H1 (cell line): ENCODE measurements at regions not wholly inside any gene's neighbourhood (a gene's known extent, or its start where the extent isn't known, plus 50 kb on each side); places are given as distances from the start of the nearest gene placed in this dataset.

Experiments
- CTCF ChIA-PET: fragments of 300-600 bp; sonication (Branson Sonifier 250); formaldehyde crosslinking; loops from one replicate; lab custom pipeline; 2021; ENCODE audit not compliant: partially characterized antibody; lab: Charles Lee
- POLR2A ChIA-PET: fragments of 300-600 bp; sonication (Branson Sonifier 250); formaldehyde crosslinking; loops from one replicate; lab custom pipeline; 2021; ENCODE audit warnings: inconsistent platforms; ENCODE audit not compliant: partially characterized antibody; lab: Charles Lee
- DNase-seq, 2 experiments: peaks; one replicate each; pipeline versions ENCODE4 v3.0.0 to v3.0.0-alpha.2; 2010 to 2022; ENCODE audit warnings: low spot score in 2 of 2, low read depth in 1 of 2, mixed read lengths in 1 of 2
- FAIRE-seq: peaks from 2 replicates; lab custom pipeline; 2011; peaks lifted over from hg19 to GRCh38; lab: Jason Lieb, UNC
- H2AFZ ChIP-seq: 2 replicates; pipeline ENCODE4 v1.8.1; 2012; ENCODE audit warnings: low read length, inconsistent platforms
- H2AK5ac ChIP-seq: 2 replicates; pipeline ENCODE4 v1.6.1; 2013; ENCODE audit warnings: low read depth, low read length
- H2BK120ac ChIP-seq: replicated peaks from 2 replicates; pipeline ENCODE3; 2013; ENCODE audit warnings: low read depth, low read length, inconsistent platforms
- H2BK12ac ChIP-seq: 2 replicates; pipeline ENCODE4 v1.6.1; 2013; ENCODE audit warnings: low read depth, low read length
- H2BK15ac ChIP-seq: 2 replicates; pipeline ENCODE4 v1.6.1; 2013; ENCODE audit warnings: low read length
- H2BK20ac ChIP-seq: 2 replicates; pipeline ENCODE4 v1.6.1; 2013; ENCODE audit warnings: low read length
- H2BK5ac ChIP-seq: 2 replicates; pipeline ENCODE4 v1.6.1; 2013; ENCODE audit warnings: low read depth, low read length
- H3K14ac ChIP-seq: 2 replicates; pipeline ENCODE4 v1.6.1; 2013; ENCODE audit warnings: inconsistent platforms; ENCODE audit not compliant: insufficient read length
- H3K18ac ChIP-seq: 2 replicates; pipeline ENCODE4 v1.6.1; 2013; ENCODE audit warnings: low read length; ENCODE audit errors: extremely low read depth
- H3K23ac ChIP-seq: 2 replicates; pipeline ENCODE4 v1.6.1; 2013; ENCODE audit warnings: inconsistent platforms; ENCODE audit not compliant: insufficient read length
- H3K23me2 ChIP-seq: 2 replicates; pipeline ENCODE4 v1.6.1; 2013; ENCODE audit warnings: low read depth, low read length
- H3K27ac ChIP-seq: 2 replicates; pipeline ENCODE4 v1.6.1; 2011; ENCODE audit warnings: low read depth, low read length, inconsistent platforms
- H3K27me3 ChIP-seq, 4 experiments: replicated peaks in 1 of 4; 1 replicate in 1 of 4; 2 replicates in 3 of 4; pipeline versions ENCODE4 v1.6.1 to v1.8.1; 2011 to 2013; ENCODE audit warnings: low read length in 3 of 4, mild to moderate bottlenecking in 3 of 4, inconsistent platforms in 2 of 4, mixed read lengths in 2 of 4, moderate library complexity in 1 of 4; ENCODE audit not compliant: control insufficient read depth in 3 of 4, insufficient read depth in 3 of 4; ENCODE audit errors: extremely low read depth in 1 of 4
- H3K36me3 ChIP-seq, 4 experiments: 2 replicates each; pipeline versions ENCODE4 v1.6.1 to v1.8.1; 2011 to 2013; ENCODE audit warnings: mild to moderate bottlenecking in 4 of 4, low read length in 3 of 4, moderate library complexity in 2 of 4, control low read depth in 1 of 4, inconsistent platforms in 1 of 4; ENCODE audit not compliant: insufficient read depth in 4 of 4, control insufficient read depth in 2 of 4
- H3K4ac ChIP-seq: replicated peaks from 2 replicates; pipeline ENCODE3; 2013; ENCODE audit warnings: low read length, low read depth, mixed read lengths, inconsistent platforms; ENCODE audit not compliant: insufficient read length
- H3K4me1 ChIP-seq, 4 experiments: replicated peaks in 1 of 4; 1 replicate in 1 of 4; 2 replicates in 3 of 4; pipeline versions ENCODE4 v1.6.1 to v1.8.1; 2011 to 2013; ENCODE audit warnings: low read length in 3 of 4, inconsistent platforms in 2 of 4, mixed read lengths in 1 of 4; ENCODE audit not compliant: insufficient read depth in 4 of 4, control insufficient read depth in 3 of 4
- H3K4me2 ChIP-seq, 2 experiments: 2 replicates each; pipeline versions ENCODE4 v1.6.1 to v1.8.1; 2011 to 2013; ENCODE audit warnings: low read depth in 2 of 2, low read length in 2 of 2, control low read depth in 1 of 2, inconsistent platforms in 1 of 2, mild to moderate bottlenecking in 1 of 2; ENCODE audit not compliant: insufficient read depth in 1 of 2
- H3K4me3 ChIP-seq, 4 experiments: fragments of 200-600, 300-600 bp in 1 of 4; sonication (generic), shearing (Covaris generic), sonication (Bioruptor Twin) in 1 of 4; 2 replicates each; pipeline versions ENCODE4 v1.5.1 to v1.8.1; 2011 to 2016; ENCODE audit warnings: low read length in 4 of 4, low read depth in 3 of 4, control low read depth in 2 of 4, inconsistent platforms in 2 of 4, mild to moderate bottlenecking in 2 of 4, mixed read lengths in 1 of 4, moderate library complexity in 1 of 4; ENCODE audit not compliant: insufficient read depth in 2 of 4; ENCODE audit errors: extremely low read depth in 1 of 4
- H3K56ac ChIP-seq: replicated peaks from 2 replicates; pipeline ENCODE3; 2013; ENCODE audit warnings: low read depth, mild to moderate bottlenecking, mixed read lengths, low read length, inconsistent platforms; ENCODE audit not compliant: insufficient read length
- H3K79me1 ChIP-seq: 2 replicates; pipeline ENCODE4 v1.6.1; 2013; ENCODE audit warnings: low read depth, low read length, control low read depth
- H3K79me2 ChIP-seq, 2 experiments: 2 replicates each; pipeline versions ENCODE4 v1.6.1 to v1.8.1; 2012 to 2013; ENCODE audit warnings: low read length in 2 of 2, mild to moderate bottlenecking in 2 of 2, inconsistent platforms in 1 of 2; ENCODE audit not compliant: insufficient read depth in 2 of 2, control insufficient read depth in 1 of 2
- H3K9ac ChIP-seq, 4 experiments: replicated peaks in 1 of 4; 1 replicate in 1 of 4; 2 replicates in 3 of 4; pipeline versions ENCODE4 v1.6.1 to v1.8.1; 2011 to 2013; ENCODE audit warnings: low read depth in 3 of 4, low read length in 3 of 4, control low read depth in 2 of 4, mild to moderate bottlenecking in 2 of 4, moderate library complexity in 2 of 4, inconsistent platforms in 1 of 4; ENCODE audit errors: extremely low read depth in 1 of 4
- H3K9me3 ChIP-seq, 2 experiments: 2 replicates each; pipeline versions ENCODE4 v1.6.1 to v1.8.1; 2012 to 2013; ENCODE audit warnings: mild to moderate bottlenecking in 2 of 2, moderate library complexity in 2 of 2, control low read depth in 1 of 2, inconsistent platforms in 1 of 2, low read depth in 1 of 2, low read length in 1 of 2, mixed read lengths in 1 of 2; ENCODE audit not compliant: insufficient read depth in 2 of 2
- H4K20me1 ChIP-seq, 2 experiments: replicated peaks in 1 of 2; 2 replicates each; pipeline versions ENCODE3 to v1.8.1; 2011 to 2013; ENCODE audit warnings: inconsistent platforms in 2 of 2, low read length in 2 of 2, mild to moderate bottlenecking in 1 of 2; ENCODE audit not compliant: insufficient read depth in 2 of 2, control insufficient read depth in 1 of 2
- H4K5ac ChIP-seq: 2 replicates; pipeline ENCODE4 v1.6.1; 2013; ENCODE audit warnings: low read length, low read depth, mixed read lengths, inconsistent platforms; ENCODE audit not compliant: insufficient read length
- H4K8ac ChIP-seq: 2 replicates; pipeline ENCODE4 v1.8.0; 2013; ENCODE audit warnings: mild to moderate bottlenecking, moderate library complexity, low read length, inconsistent platforms; ENCODE audit not compliant: insufficient read depth; ENCODE audit errors: extremely low read depth
- H4K91ac ChIP-seq: replicated peaks from 2 replicates; pipeline ENCODE3; 2013; ENCODE audit warnings: low read length, mixed read lengths, inconsistent platforms; ENCODE audit not compliant: insufficient read length
- CBX8 ChIP-seq: fragments of 300-800, 300-1000 bp; sonication (generic); IDR thresholded peaks from 2 replicates; pipeline ENCODE4 v1.7.1; 2016; ENCODE audit warnings: low read depth, low read length, borderline replicate concordance
- CTCF ChIP-seq, 3 experiments: IDR thresholded peaks; 1 replicate in 2 of 3; 2 replicates in 1 of 3; pipeline versions ENCODE4 v1.5.1 to v1.6.1; 2011; ENCODE audit warnings: low read length in 3 of 3, mild to moderate bottlenecking in 3 of 3, inconsistent platforms in 2 of 3, low read depth in 1 of 3, moderate library complexity in 1 of 3; ENCODE audit not compliant: insufficient read depth in 1 of 3; ENCODE audit errors: control extremely low read depth in 1 of 3
- EZH2 ChIP-seq: fragments of 200-600 bp; sonication (generic); IDR thresholded peaks from 2 replicates; pipeline ENCODE4 v1.7.1; 2012; ENCODE audit warnings: low read depth, mild to moderate bottlenecking, moderate library complexity, low read length, inconsistent platforms; ENCODE audit not compliant: severe bottlenecking
- HDAC6 ChIP-seq: IDR thresholded peaks from one replicate; pipeline ENCODE4 v1.7.1; 2012; ENCODE audit warnings: low read depth, mild to moderate bottlenecking, inconsistent platforms, low read length, moderate library complexity
- JUN ChIP-seq: IDR thresholded peaks from 2 replicates; pipeline ENCODE4 v1.6.1; 2011; ENCODE audit warnings: low read depth, mild to moderate bottlenecking, improper control_type of control experiment, low read length
- POLR2A ChIP-seq, 2 experiments: IDR thresholded peaks; 1 replicate in 1 of 2; 2 replicates in 1 of 2; pipeline ENCODE4 v1.6.1; 2011; ENCODE audit warnings: low read depth in 2 of 2, low read length in 2 of 2, mild to moderate bottlenecking in 2 of 2; ENCODE audit errors: control extremely low read depth in 1 of 2
- RAD21 ChIP-seq, 2 experiments: IDR thresholded peaks in 1 of 2; conservative IDR thresholded peaks in 1 of 2; 2 replicates each; pipeline ENCODE4 v1.6.1; 2011; ENCODE audit warnings: low read depth in 2 of 2, low read length in 2 of 2, improper control_type of control experiment in 1 of 2, inconsistent platforms in 1 of 2, mild to moderate bottlenecking in 1 of 2, moderate library complexity in 1 of 2
- RBBP5 ChIP-seq: IDR thresholded peaks from 2 replicates; pipeline ENCODE4 v1.7.1; 2012; ENCODE audit warnings: low read depth, mild to moderate bottlenecking, inconsistent platforms, low read length, moderate library complexity, borderline replicate concordance
- SIRT6 ChIP-seq: IDR thresholded peaks from one replicate; pipeline ENCODE4 v1.7.1; 2012; ENCODE audit warnings: low read length, inconsistent platforms
- USF2 ChIP-seq: IDR thresholded peaks from 2 replicates; pipeline ENCODE4 v1.6.1; 2011; ENCODE audit warnings: low read length, improper control_type of control experiment
- WGBS, 2 experiments: shearing (Covaris generic) in 1 of 2; methylation state at CpG; one replicate each; pipeline versions ENCODE4 v1.1.6 to v1.1.7; 2013 to 2015; ENCODE audit warnings: low lambda C conversion rate in 2 of 2, mixed read lengths in 2 of 2, inconsistent platforms in 1 of 2, low coverage in 1 of 2, missing lambda C conversion rate in 1 of 2; ENCODE audit not compliant: insufficient replicate concordance in 2 of 2, insufficient coverage in 1 of 2, insufficient read length in 1 of 2; ENCODE audit errors: extremely low coverage in 1 of 2, missing lambda C conversion rate in 1 of 2; 5-methylcytosine and 5-hydroxymethylcytosine counted together

GRCh38 chr22:49568751-49569285, 258.9 kb downstream of the BRD1 start:
- H4K8ac ChIP-seq = no peak overlapping the region
- H3K36me3 ChIP-seq = no peaks in the 10 kb centered on the region
- H3K23me2 ChIP-seq = peaks cover 4% of the 10 kb centered on the region; the same call in 1 of the 2 replicates
- H3K9me3 ChIP-seq = no peaks in the 10 kb centered on the region
- ChIA-PET POLR2A (no interaction called here), CTCF (interaction anchor here (0.7 to 1.1 kb wide), 3 partner anchors 21 to 323 kb away, joined by 3 read pairs; no protein-coding TSS in a partner anchor)
- H3K23ac ChIP-seq = no peak overlapping the region
- H3K56ac ChIP-seq = no peak overlapping the region
- no peak overlapping the region for H2BK15ac ChIP-seq
- no peak overlapping the region for H2BK20ac ChIP-seq
- 84% methylated on average over 14 of the region's 14 CpGs; no CpG with 5 or more reads in 1 of the 2 experiments for WGBS, 2 experiments
- no peak overlapping the region for H2AFZ ChIP-seq
- H3K4me1 ChIP-seq = no peaks in the 10 kb centered on the region
- no peak overlapping the region for H3K14ac ChIP-seq
- no peak overlapping the region for H2AK5ac ChIP-seq
- H3K27me3 ChIP-seq = no peaks in the 10 kb centered on the region
- no peak overlapping the region for H3K4me3 ChIP-seq
- H3K79me2 ChIP-seq = no peaks in the 10 kb centered on the region
- no peak overlapping the region for H3K4ac ChIP-seq
- H4K91ac ChIP-seq = no peak overlapping the region
- peak in 1 of 2 experiments; percentile 48 for DNase-seq
- TF ChIP-seq SIRT6 = no peak
- no peak for TF ChIP-seq CBX8
- TF ChIP-seq USF2 = no peak
- no peak for TF ChIP-seq POLR2A (IDR thresholded peaks at IDR 0.05; ENCODE audit: control extremely low read depth in 1 of 2, low read depth in 2 of 2, low read length in 2 of 2)
- no peak for TF ChIP-seq RBBP5
- TF ChIP-seq HDAC6 = no peak
- TF ChIP-seq RAD21 (IDR thresholded peaks at IDR 0.05 in 1 of 2, conservative IDR thresholded peaks at IDR 0.05 in 1 of 2; ENCODE audit: low read depth in 2 of 2, low read length in 2 of 2) = peak; percentile 34 to 48
- peak in 2 of 3 experiments; percentile 26 to 28; a peak in 2 of 4 replicates for TF ChIP-seq CTCF (IDR thresholded peaks at IDR 0.05; ENCODE audit: control extremely low read depth in 1 of 3, insufficient read depth in 1 of 3, low read depth in 1 of 3, low read length in 3 of 3)
- no peak for TF ChIP-seq EZH2
- no peak for TF ChIP-seq JUN
- H2BK12ac ChIP-seq = no peak overlapping the region
- FAIRE-seq = no peak
- H3K4me2 ChIP-seq = no peak overlapping the region
- H3K79me1 ChIP-seq = no peaks in the 10 kb centered on the region
- no peak overlapping the region for H3K9ac ChIP-seq
- no peak overlapping the region for H2BK120ac ChIP-seq
- H4K5ac ChIP-seq = no peak overlapping the region
- no peaks in the 10 kb centered on the region for H4K20me1 ChIP-seq
- no peak overlapping the region for H3K27ac ChIP-seq
- H2BK5ac ChIP-seq = no peak overlapping the region
- no peak overlapping the region for H3K18ac ChIP-seq
